ENCODE measurements at regions not wholly inside any gene's neighbourhood (a gene's known extent, or its start where the extent isn't known, plus 50 kb on each side); places are given as distances from the start of the nearest gene placed in this dataset.

DNA sequence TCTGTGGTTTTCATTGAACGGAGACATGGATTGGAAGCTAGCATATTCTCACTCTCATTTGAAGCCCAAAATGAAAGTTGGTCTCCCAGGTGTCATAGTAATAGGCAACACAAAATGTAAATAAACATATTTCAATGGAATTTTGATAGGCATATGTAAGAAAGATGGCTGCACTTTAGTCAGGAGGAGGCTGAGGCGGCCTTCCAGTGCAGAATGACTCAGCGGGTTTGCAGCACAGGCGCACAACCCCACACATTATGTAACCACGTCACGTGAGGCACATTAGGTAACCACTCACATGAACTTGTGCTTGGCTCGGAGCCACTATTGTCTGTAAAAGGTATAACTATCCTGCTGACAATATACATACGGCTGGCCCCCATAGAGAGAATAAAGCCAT is 381.7 kb downstream of the GPAT3 start:
- no peak for TF ChIP-seq POLR2A (IDR thresholded peaks at IDR 0.05)
- TF ChIP-seq, protein P1, sequence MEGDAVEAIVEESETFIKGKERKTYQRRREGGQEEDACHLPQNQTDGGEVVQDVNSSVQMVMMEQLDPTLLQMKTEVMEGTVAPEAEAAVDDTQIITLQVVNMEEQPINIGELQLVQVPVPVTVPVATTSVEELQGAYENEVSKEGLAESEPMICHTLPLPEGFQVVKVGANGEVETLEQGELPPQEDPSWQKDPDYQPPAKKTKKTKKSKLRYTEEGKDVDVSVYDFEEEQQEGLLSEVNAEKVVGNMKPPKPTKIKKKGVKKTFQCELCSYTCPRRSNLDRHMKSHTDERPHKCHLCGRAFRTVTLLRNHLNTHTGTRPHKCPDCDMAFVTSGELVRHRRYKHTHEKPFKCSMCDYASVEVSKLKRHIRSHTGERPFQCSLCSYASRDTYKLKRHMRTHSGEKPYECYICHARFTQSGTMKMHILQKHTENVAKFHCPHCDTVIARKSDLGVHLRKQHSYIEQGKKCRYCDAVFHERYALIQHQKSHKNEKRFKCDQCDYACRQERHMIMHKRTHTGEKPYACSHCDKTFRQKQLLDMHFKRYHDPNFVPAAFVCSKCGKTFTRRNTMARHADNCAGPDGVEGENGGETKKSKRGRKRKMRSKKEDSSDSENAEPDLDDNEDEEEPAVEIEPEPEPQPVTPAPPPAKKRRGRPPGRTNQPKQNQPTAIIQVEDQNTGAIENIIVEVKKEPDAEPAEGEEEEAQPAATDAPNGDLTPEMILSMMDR (IDR thresholded peaks at IDR 0.05) = no peak

Data from testis (tissue), 2 donors.